ENCODE measurements at regions not wholly inside any gene's neighbourhood (a gene's known extent, or its start where the extent isn't known, plus 50 kb on each side); places are given as distances from the start of the nearest gene placed in this dataset.

DNA sequence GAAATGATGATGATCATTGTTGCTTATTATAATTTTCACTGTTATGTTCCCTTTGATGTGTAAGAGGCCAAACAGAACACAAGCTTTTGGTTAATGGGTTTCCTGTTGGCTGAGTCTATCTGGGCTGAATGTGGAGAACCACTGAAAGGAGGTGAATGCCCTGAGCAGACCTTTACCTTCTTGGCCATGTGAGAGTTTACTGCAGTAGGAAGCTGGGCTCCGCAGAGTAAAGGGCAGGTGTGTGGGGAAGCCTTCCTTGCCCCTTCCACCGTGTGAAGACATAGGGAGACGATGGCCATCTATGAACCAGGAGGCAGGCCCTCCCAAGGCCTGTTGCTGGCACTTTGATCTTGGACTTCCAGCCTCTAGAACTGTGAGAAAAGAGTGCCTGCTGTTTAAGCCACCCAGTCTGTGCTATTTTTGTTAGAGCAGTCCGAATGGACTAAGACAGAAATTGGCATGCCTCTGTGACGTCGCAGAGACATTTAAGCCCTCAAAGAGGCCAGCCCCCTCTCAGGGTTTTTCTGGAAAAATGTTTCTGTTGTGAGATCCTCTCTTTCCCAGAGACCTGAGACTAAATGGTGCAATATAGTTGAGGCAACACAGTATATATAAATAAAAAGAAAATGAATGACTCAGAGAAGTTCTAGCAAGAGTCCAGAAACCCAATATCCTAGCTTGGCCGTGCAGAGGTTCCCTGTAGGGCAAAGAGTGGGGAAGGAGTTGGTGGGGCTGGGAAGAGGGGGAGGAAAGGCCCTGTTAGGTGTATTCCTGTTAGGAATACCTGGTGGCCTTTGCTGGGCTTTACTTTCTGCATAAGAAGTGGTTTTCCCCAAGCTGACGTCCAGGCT is 121.9 kb upstream of the LGALSL start:
- WGBS, 2 donors = 86 to 87% methylated on average over 8 of the region's 8 CpGs
- no peak for TF ChIP-seq POLR2A (IDR thresholded peaks at IDR 0.05)
- TF ChIP-seq CTCF (IDR thresholded peaks at IDR 0.05) = no peak
- DNase-seq (ENCODE audit: low spot score in 2 of 2) = peak in 1 of 2 donors; percentile 72
- intact Hi-C loops (cut with DNase I; ENCODE audit: low total_unique reads) = loop anchor here (5.0 to 10.0 kb wide), 3 partner anchors 155 to 533 kb away; no protein-coding TSS in a partner anchor
- no peak overlapping the region for H3K4me3 ChIP-seq (ENCODE audit: low read depth, poor library complexity, severe bottlenecking)

GRCh38 chr2:64336171-64336570 is 117.8 kb upstream of the LGALSL start:
- TF ChIP-seq CTCF (IDR thresholded peaks at IDR 0.05) (no peak), POLR2A (IDR thresholded peaks at IDR 0.05) (no peak)
- intact Hi-C loops (cut with DNase I; ENCODE audit: low total_unique reads) = loop anchor here (10.0 kb wide), 1 partner anchor 529 kb away; no protein-coding TSS in a partner anchor
- no peak overlapping the region for H3K4me3 ChIP-seq (ENCODE audit: low read depth, poor library complexity, severe bottlenecking)
- no peak for DNase-seq (ENCODE audit: low spot score in 2 of 2)
- 96 to 100% methylated on average over 1 of the region's 1 CpG for WGBS, 2 donors

DNA sequence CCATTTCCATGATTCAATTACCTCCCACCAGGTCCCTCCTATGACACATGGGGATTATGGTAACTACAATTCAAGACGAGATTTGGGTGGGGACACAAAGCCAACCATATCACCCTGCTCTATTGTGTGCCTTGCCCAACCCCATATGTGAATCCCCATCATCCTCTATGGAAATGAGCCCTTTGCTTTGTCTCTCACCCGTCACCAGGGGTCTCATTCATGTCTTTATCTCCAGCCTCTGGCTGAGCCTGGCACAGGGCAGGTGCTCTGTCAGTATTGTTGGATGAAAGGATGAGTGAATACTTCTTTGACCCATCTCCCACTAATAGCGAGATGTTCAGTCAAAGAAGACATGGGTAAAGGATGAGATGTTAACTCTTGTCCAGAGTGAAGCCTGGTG is 116.6 kb upstream of the LGALSL start:
- 90% methylated on average over 3 of the region's 3 CpGs for WGBS, 2 donors
- no peak overlapping the region for H3K4me3 ChIP-seq (ENCODE audit: low read depth, poor library complexity, severe bottlenecking)
- intact Hi-C loops (cut with DNase I; ENCODE audit: low total_unique reads) = loop anchor here (10.0 kb wide), 1 partner anchor 527 kb away; no protein-coding TSS in a partner anchor
- TF ChIP-seq CTCF (IDR thresholded peaks at IDR 0.05) (no peak), POLR2A (IDR thresholded peaks at IDR 0.05) (no peak)
- no peak for DNase-seq (ENCODE audit: low spot score in 2 of 2)

GRCh38 chr2:64338108-64338507 is 115.9 kb upstream of the LGALSL start:
- DNase-seq (ENCODE audit: low spot score in 2 of 2) = peak in 1 of 2 donors; percentile 62
- intact Hi-C loops (cut with DNase I; ENCODE audit: low total_unique reads) = loop anchor here (10.0 kb wide), 1 partner anchor 527 kb away; no protein-coding TSS in a partner anchor
- TF ChIP-seq CTCF (IDR thresholded peaks at IDR 0.05) (no peak), POLR2A (IDR thresholded peaks at IDR 0.05) (no peak)
- H3K4me3 ChIP-seq (ENCODE audit: low read depth, poor library complexity, severe bottlenecking) = no peak overlapping the region
- 83 to 86% methylated on average over 4 of the region's 4 CpGs for WGBS, 2 donors

GRCh38 chr2:64338910-64339500 is 115.0 kb upstream of the LGALSL start:
- DNase-seq (ENCODE audit: low spot score in 2 of 2) = peak in 1 of 2 donors; percentile 59
- intact Hi-C loops (cut with DNase I; ENCODE audit: low total_unique reads) = loop anchor here (10.0 kb wide), 1 partner anchor 526 kb away; no protein-coding TSS in a partner anchor

More at GRCh38 chr2:64338910-64339500, 115.0 kb upstream of the LGALSL start:
- 76 to 83% methylated on average over 5 of the region's 5 CpGs for WGBS, 2 donors
- TF ChIP-seq CTCF (IDR thresholded peaks at IDR 0.05) (no peak), POLR2A (IDR thresholded peaks at IDR 0.05) (no peak)
- H3K4me3 ChIP-seq (ENCODE audit: low read depth, poor library complexity, severe bottlenecking) = no peak overlapping the region

All from lower leg skin (tissue), 4 donors.